ENCODE measurements at regions not wholly inside any gene's neighbourhood (a gene's known extent, or its start where the extent isn't known, plus 50 kb on each side); places are given as distances from the start of the nearest gene placed in this dataset.

- no peak for TF ChIP-seq CTCF (IDR thresholded peaks at IDR 0.05)
- TF ChIP-seq POLR2A (IDR thresholded peaks at IDR 0.05), result no peak
Observed at GRCh38 chr2:65487404-65487803, 55.0 kb upstream of the SPRED2 start.
